Neural cell (in vitro differentiated cells): ENCODE measurements at regions not wholly inside any gene's neighbourhood (a gene's known extent, or its start where the extent isn't known, plus 50 kb on each side); places are given as distances from the start of the nearest gene placed in this dataset.

Source experiments
- H2AFZ ChIP-seq: fragments of 200-600, 300-800 bp; sonication (generic), shearing (Covaris generic); 2 replicates; pipeline ENCODE4 v1.6.0; 2014; ENCODE audit warnings: low read depth, mild to moderate bottlenecking, antibody characterized with exemption, low read length, moderate library complexity
- H3F3A ChIP-seq: fragments of 200-600 bp; shearing (Covaris generic); 2 replicates; pipeline ENCODE4 v1.6.1; 2016; ENCODE audit warnings: mild to moderate bottlenecking, moderate library complexity, mixed read lengths, antibody characterized with exemption, low read length; ENCODE audit not compliant: insufficient read depth, poor library complexity, severe bottlenecking
- H3K27ac ChIP-seq: fragments of 200-600, 300-800 bp; sonication (generic), shearing (Covaris generic); 2 replicates; pipeline ENCODE4 v1.5.1; 2014; ENCODE audit warnings: mild to moderate bottlenecking, low read length, moderate library complexity
- H3K27me3 ChIP-seq: fragments of 300-800, 200-600 bp; sonication (generic), shearing (Covaris generic); 2 replicates; pipeline ENCODE4 v1.6.0; 2014; ENCODE audit warnings: mild to moderate bottlenecking, low read depth, low read length, moderate library complexity; ENCODE audit not compliant: insufficient read depth
- H3K36me3 ChIP-seq: fragments of 300-800, 200-600 bp; sonication (generic), shearing (Covaris generic); 2 replicates; pipeline ENCODE4 v1.5.1; 2014; ENCODE audit warnings: mild to moderate bottlenecking, antibody characterized with exemption, low read length, moderate library complexity; ENCODE audit not compliant: insufficient read depth
- H3K4me2 ChIP-seq: fragments of 300-800, 200-600 bp; sonication (generic), shearing (Covaris generic); 2 replicates; pipeline ENCODE4 v1.6.0; 2014; ENCODE audit warnings: mild to moderate bottlenecking, low read length
- H3K4me3 ChIP-seq: fragments of 300-800, 200-600 bp; sonication (generic), shearing (Covaris generic); 2 replicates; pipeline ENCODE4 v1.5.1; 2014; ENCODE audit warnings: mild to moderate bottlenecking, low read length, moderate library complexity
- H3K79me2 ChIP-seq: fragments of 200-600 bp; shearing (Covaris generic); replicated peaks from 2 replicates; pipeline ENCODE4 v1.6.0; 2014; ENCODE audit warnings: mild to moderate bottlenecking, low read length, moderate library complexity; ENCODE audit not compliant: insufficient read depth
- H3K9ac ChIP-seq: fragments of 300-800, 200-600 bp; sonication (generic), shearing (Covaris generic); 2 replicates; pipeline ENCODE4 v1.6.1; 2016; ENCODE audit warnings: mild to moderate bottlenecking, low read length, mixed read lengths
- H3K9me2 ChIP-seq: fragments of 200-600 bp; shearing (Covaris generic); 2 replicates; pipeline ENCODE4 v1.6.1; 2016; ENCODE audit warnings: mild to moderate bottlenecking, low read length, mixed read lengths; ENCODE audit not compliant: insufficient read depth
- H3K9me3 ChIP-seq: fragments of 200-600, 300-800 bp; sonication (generic), shearing (Covaris generic); 2 replicates; pipeline ENCODE4 v1.6.1; 2016; ENCODE audit warnings: mild to moderate bottlenecking, mixed run types, low read length, moderate library complexity, mixed read lengths
- H4K20me1 ChIP-seq: fragments of 200-600 bp; shearing (Covaris generic); 2 replicates; pipeline ENCODE4 v1.6.1; 2016; ENCODE audit warnings: mild to moderate bottlenecking, mixed run types; ENCODE audit not compliant: insufficient read depth
- EP300 ChIP-seq: fragments of 450-650 bp; conservative IDR thresholded peaks from 2 replicates; pipeline ENCODE4 v1.6.1; 2014; ENCODE audit warnings: antibody characterized with exemption, mild to moderate bottlenecking, moderate library complexity; ENCODE audit not compliant: poor library complexity, severe bottlenecking
- EZH2 ChIP-seq: fragments of 200-600, 300-800 bp; shearing (Covaris generic), sonication (generic); IDR thresholded peaks from 2 replicates; pipeline ENCODE4 v1.6.1; 2014; ENCODE audit warnings: antibody characterized with exemption, low read length, borderline replicate concordance, mild to moderate bottlenecking; ENCODE audit not compliant: insufficient read depth, poor library complexity, severe bottlenecking
- MXI1 ChIP-seq: fragments of 450-650 bp; conservative IDR thresholded peaks from 2 replicates; pipeline ENCODE4 v1.6.1; 2014; ENCODE audit warnings: antibody characterized with exemption, mild to moderate bottlenecking; ENCODE audit not compliant: poor library complexity, severe bottlenecking
- POLR2AphosphoS5 ChIP-seq: IDR thresholded peaks from 2 replicates; pipeline ENCODE4 v1.6.1; 2012
- RAD21 ChIP-seq: fragments of 450-650 bp; conservative IDR thresholded peaks from 2 replicates; pipeline ENCODE4 v1.6.1; 2014; ENCODE audit warnings: antibody characterized with exemption, mild to moderate bottlenecking, moderate library complexity
- SMC3 ChIP-seq: fragments of 450-650 bp; conservative IDR thresholded peaks from 2 replicates; pipeline ENCODE4 v1.6.1; 2014; ENCODE audit warnings: antibody characterized with exemption, mild to moderate bottlenecking, moderate library complexity; ENCODE audit not compliant: poor library complexity
- TAF1 ChIP-seq: IDR thresholded peaks from 2 replicates; pipeline ENCODE4 v1.6.1; 2012; ENCODE audit warnings: low read depth
- TF ChIP-seq, protein P1 (sequence below): fragments of 450-650 bp; IDR thresholded peaks from 2 replicates; pipeline ENCODE4 v1.5.1; 2014; ENCODE audit warnings: antibody characterized with exemption, mild to moderate bottlenecking, moderate library complexity; ENCODE audit not compliant: poor library complexity, severe bottlenecking
- TF ChIP-seq, protein P2 (sequence below): IDR thresholded peaks from 2 replicates; pipeline ENCODE4 v1.6.1; 2012; ENCODE audit warnings: borderline replicate concordance

DNA sequence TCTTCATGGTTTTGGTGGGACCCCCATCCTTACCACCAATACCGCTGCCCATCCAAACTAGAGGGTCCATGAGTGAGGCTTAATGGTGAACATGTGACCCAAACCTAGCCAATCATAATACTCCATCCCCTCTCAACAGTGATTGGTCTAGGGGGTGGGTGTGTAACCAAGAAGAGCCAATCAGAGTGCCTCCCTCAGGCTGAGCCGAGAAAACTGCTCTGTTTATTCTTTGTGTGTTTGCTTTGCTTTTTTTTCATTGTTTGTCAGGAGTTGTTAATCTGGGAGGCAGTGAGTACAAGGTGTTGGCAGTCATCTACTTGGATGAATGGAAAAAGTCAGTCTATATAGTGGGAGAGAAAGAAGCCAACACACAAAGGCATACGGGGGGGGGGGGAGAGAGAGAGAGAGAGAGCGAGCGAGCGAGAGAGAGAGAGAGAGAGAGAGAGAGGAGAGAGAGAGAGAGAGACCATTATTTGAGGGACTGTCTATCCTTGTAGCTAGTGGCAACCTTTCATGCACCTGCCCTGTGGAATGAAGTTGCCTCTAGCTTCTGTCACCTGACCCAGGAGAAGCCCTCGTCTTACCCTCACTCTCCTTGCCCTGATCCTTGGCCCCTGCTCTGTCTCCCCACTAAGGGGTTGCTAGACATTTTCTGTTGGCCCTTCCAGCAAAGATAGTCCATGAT, 441.7 kb downstream of the TYW1 start:
- no peaks in the 10 kb centered on the region for H3K36me3 ChIP-seq
- H3K27me3 ChIP-seq: no peaks in the 10 kb centered on the region
- TF ChIP-seq POLR2AphosphoS5: no peak
- no peak for TF ChIP-seq MXI1
- TF ChIP-seq TAF1: no peak
- no peak for TF ChIP-seq SMC3
- TF ChIP-seq EZH2: no peak
- TF ChIP-seq, protein P1, sequence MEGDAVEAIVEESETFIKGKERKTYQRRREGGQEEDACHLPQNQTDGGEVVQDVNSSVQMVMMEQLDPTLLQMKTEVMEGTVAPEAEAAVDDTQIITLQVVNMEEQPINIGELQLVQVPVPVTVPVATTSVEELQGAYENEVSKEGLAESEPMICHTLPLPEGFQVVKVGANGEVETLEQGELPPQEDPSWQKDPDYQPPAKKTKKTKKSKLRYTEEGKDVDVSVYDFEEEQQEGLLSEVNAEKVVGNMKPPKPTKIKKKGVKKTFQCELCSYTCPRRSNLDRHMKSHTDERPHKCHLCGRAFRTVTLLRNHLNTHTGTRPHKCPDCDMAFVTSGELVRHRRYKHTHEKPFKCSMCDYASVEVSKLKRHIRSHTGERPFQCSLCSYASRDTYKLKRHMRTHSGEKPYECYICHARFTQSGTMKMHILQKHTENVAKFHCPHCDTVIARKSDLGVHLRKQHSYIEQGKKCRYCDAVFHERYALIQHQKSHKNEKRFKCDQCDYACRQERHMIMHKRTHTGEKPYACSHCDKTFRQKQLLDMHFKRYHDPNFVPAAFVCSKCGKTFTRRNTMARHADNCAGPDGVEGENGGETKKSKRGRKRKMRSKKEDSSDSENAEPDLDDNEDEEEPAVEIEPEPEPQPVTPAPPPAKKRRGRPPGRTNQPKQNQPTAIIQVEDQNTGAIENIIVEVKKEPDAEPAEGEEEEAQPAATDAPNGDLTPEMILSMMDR: no peak
- TF ChIP-seq RAD21: no peak
- TF ChIP-seq, protein P2, sequence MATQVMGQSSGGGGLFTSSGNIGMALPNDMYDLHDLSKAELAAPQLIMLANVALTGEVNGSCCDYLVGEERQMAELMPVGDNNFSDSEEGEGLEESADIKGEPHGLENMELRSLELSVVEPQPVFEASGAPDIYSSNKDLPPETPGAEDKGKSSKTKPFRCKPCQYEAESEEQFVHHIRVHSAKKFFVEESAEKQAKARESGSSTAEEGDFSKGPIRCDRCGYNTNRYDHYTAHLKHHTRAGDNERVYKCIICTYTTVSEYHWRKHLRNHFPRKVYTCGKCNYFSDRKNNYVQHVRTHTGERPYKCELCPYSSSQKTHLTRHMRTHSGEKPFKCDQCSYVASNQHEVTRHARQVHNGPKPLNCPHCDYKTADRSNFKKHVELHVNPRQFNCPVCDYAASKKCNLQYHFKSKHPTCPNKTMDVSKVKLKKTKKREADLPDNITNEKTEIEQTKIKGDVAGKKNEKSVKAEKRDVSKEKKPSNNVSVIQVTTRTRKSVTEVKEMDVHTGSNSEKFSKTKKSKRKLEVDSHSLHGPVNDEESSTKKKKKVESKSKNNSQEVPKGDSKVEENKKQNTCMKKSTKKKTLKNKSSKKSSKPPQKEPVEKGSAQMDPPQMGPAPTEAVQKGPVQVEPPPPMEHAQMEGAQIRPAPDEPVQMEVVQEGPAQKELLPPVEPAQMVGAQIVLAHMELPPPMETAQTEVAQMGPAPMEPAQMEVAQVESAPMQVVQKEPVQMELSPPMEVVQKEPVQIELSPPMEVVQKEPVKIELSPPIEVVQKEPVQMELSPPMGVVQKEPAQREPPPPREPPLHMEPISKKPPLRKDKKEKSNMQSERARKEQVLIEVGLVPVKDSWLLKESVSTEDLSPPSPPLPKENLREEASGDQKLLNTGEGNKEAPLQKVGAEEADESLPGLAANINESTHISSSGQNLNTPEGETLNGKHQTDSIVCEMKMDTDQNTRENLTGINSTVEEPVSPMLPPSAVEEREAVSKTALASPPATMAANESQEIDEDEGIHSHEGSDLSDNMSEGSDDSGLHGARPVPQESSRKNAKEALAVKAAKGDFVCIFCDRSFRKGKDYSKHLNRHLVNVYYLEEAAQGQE: no peak
- TF ChIP-seq EP300: no peak
- no peaks in the 10 kb centered on the region for H3K9me2 ChIP-seq
- no peaks in the 10 kb centered on the region for H3F3A ChIP-seq
- no peaks in the 10 kb centered on the region for H3K9me3 ChIP-seq
- no peak overlapping the region for H3K4me3 ChIP-seq
- no peak overlapping the region for H3K27ac ChIP-seq
- H3K79me2 ChIP-seq: no peaks in the 10 kb centered on the region
- peak overlapping the region; percentile 9 for H2AFZ ChIP-seq
- H4K20me1 ChIP-seq: no peaks in the 10 kb centered on the region
- H3K9ac ChIP-seq: no peak overlapping the region
- H3K4me2 ChIP-seq: no peak overlapping the region

GRCh38 chr7:67438913-67439505, 442.4 kb downstream of the TYW1 start:
- H3K9me3 ChIP-seq: no peaks in the 10 kb centered on the region
- no peaks in the 10 kb centered on the region for H3K36me3 ChIP-seq
- H2AFZ ChIP-seq: peak overlapping the region; percentile 9
- H3K4me3 ChIP-seq: no peak overlapping the region
- no peak overlapping the region for H3K27ac ChIP-seq
- no peaks in the 10 kb centered on the region for H3K27me3 ChIP-seq
- no peaks in the 10 kb centered on the region for H3K9me2 ChIP-seq
- no peaks in the 10 kb centered on the region for H3K79me2 ChIP-seq
- no peaks in the 10 kb centered on the region for H3F3A ChIP-seq
- no peak overlapping the region for H3K4me2 ChIP-seq
- TF ChIP-seq EZH2 (no peak), SMC3 (no peak), MXI1 (no peak), EP300 (no peak), TAF1 (no peak), RAD21 (no peak), POLR2AphosphoS5 (no peak)
- TF ChIP-seq, protein P1: no peak
- TF ChIP-seq, protein P2: no peak
- H3K9ac ChIP-seq: no peak overlapping the region
- no peaks in the 10 kb centered on the region for H4K20me1 ChIP-seq
